H1 (cell line): ENCODE measurements at regions not wholly inside any gene's neighbourhood (a gene's known extent, or its start where the extent isn't known, plus 50 kb on each side); places are given as distances from the start of the nearest gene placed in this dataset.

Experiments
- CHD7 ChIP-seq: fragments of 300-600 bp; sonication (generic); IDR thresholded peaks from 2 replicates; pipeline ENCODE4 v1.7.1; 2012; ENCODE audit warnings: low read length, moderate library complexity, mild to moderate bottlenecking, inconsistent platforms; ENCODE audit not compliant: insufficient replicate concordance
- JUND ChIP-seq: IDR thresholded peaks from 2 replicates; pipeline ENCODE4 v1.6.1; 2011; ENCODE audit warnings: mild to moderate bottlenecking, improper control_type of control experiment, low read length
- SIRT6 ChIP-seq: IDR thresholded peaks from one replicate; pipeline ENCODE4 v1.7.1; 2012; ENCODE audit warnings: low read length, inconsistent platforms

- TF ChIP-seq CHD7 (no peak), SIRT6 (no peak), JUND (no peak)
Observed at GRCh38 chr1:105294838-105295237, 1545.1 kb downstream of the AMY1C start (continued).
